Spinal cord (tissue), 9 donors: ENCODE measurements at regions not wholly inside any gene's neighbourhood (a gene's known extent, or its start where the extent isn't known, plus 50 kb on each side); places are given as distances from the start of the nearest gene placed in this dataset.

Experiments used
- DNase-seq, 6 donors: peaks; one replicate each; pipeline versions ENCODE4 v3.0.0 to v3.0.0-alpha.2; 2013 to 2015; ENCODE audit warnings: low spot score in 6 of 6, low read depth in 4 of 6
- H3K27ac ChIP-seq: one replicate; pipeline ENCODE4 v1.5.1; 2013; ENCODE audit warnings: low read depth, low read length, control low read depth
- H3K27me3 ChIP-seq: one replicate; pipeline ENCODE4 v1.6.1; 2013; ENCODE audit warnings: low read length; ENCODE audit not compliant: control insufficient read depth, insufficient read depth
- H3K36me3 ChIP-seq: one replicate; pipeline ENCODE4 v1.6.1; 2013; ENCODE audit warnings: low read length; ENCODE audit not compliant: control insufficient read depth, insufficient read depth
- H3K4me1 ChIP-seq: one replicate; pipeline ENCODE4 v1.6.1; 2013; ENCODE audit warnings: low read length; ENCODE audit not compliant: control insufficient read depth, insufficient read depth
- H3K4me3 ChIP-seq: one replicate; pipeline ENCODE4 v1.5.1; 2013; ENCODE audit warnings: low read depth, low read length, control low read depth
- H3K9me3 ChIP-seq: one replicate; pipeline ENCODE4 v1.6.1; 2013; ENCODE audit warnings: low read length; ENCODE audit not compliant: control insufficient read depth, insufficient read depth
- WGBS: methylation state at CpG from one replicate; pipeline ENCODE4 v1.1.5; 2013; ENCODE audit warnings: missing lambda C conversion rate; ENCODE audit not compliant: insufficient coverage; 5-methylcytosine and 5-hydroxymethylcytosine counted together
- donor health status: healthy.

DNA sequence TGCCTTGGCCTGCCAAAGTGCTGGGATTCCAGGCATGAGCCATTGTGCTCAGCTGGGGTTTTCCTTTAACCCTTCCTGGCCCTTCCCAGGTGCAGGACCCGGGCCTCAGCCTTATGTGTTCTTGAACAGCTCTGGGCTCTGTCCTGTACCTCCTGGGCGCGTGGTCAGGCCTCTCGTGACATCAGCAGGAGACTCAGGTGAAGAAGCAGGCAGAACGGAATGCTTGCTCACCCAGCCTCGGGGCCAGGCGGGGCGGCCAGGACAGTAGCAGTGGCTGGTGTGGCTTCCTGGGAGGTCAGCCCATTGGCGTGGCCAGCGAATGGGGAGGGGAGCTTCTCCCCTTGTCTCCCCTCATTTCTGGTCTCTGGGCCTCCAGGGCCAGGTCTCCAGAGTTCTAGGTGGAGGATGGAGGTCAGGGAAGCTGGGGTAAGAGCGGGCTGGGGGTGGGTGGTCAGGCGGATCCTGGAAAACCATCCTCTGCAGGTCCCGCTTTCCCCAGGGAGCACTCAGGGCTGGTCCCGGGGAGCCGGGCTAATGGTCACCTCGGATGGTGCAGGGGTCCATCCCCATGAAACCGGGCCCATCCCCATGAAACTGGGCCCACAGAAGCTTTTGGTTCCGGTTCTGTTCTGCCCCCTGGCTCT is 281.5 kb downstream of the SEC14L1 start:
- Histone ChIP-seq H3K4me1 (peaks cover 78% of the 10 kb centered on the region), H3K36me3 (peaks cover 29% of the 10 kb centered on the region), H3K27ac (peak overlapping the region; percentile 30), H3K4me3 (no peak overlapping the region), H3K27me3 (no peaks in the 10 kb centered on the region), H3K9me3 (no peaks in the 10 kb centered on the region)
- DNase-seq, result no peak
- 90% methylated on average over 18 of the region's 18 CpGs for WGBS

DNA sequence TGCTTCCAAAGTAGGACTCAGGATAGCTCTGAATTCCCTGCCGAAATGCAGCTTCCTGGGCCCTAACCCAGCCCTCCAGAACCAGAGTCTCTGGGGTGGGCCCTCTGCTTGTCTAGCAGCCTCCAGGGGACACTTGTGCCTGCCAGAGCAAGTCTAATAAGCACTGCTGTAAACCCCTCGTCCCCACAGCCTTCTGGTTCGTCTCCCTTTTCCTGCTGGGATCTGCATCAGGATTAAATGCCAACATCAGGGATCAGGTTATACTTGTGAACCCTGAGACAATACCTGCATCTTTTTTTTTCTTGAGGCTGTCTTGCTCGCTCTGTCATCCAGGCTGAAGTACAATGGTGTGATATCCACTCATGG is 282.0 kb downstream of the SEC14L1 start:
- H3K36me3 ChIP-seq, result peaks cover 30% of the 10 kb centered on the region
- WGBS, result 65% methylated on average over 3 of the region's 4 CpGs
- H3K27ac ChIP-seq, result peak overlapping the region; percentile 30
- no peak overlapping the region for H3K4me3 ChIP-seq
- H3K4me1 ChIP-seq, result peaks cover 83% of the 10 kb centered on the region
- no peaks in the 10 kb centered on the region for H3K9me3 ChIP-seq
- no peak for DNase-seq
- H3K27me3 ChIP-seq, result no peaks in the 10 kb centered on the region

- Histone ChIP-seq H3K36me3 (peaks cover 24% of the 10 kb centered on the region), H3K4me1 (peaks cover 94% of the 10 kb centered on the region), H3K27me3 (no peaks in the 10 kb centered on the region), H3K27ac (peak overlapping the region; percentile 79), H3K9me3 (no peaks in the 10 kb centered on the region), H3K4me3 (no peak overlapping the region)
- WGBS, result 55% methylated on average over 30 of the region's 31 CpGs
- DNase-seq, result peak in 2 of 6 donors; percentile 45 to 76
Observed at GRCh38 chr17:77423589-77424451, 283.1 kb downstream of the SEC14L1 start.

GRCh38 chr17:77424585-77425344 is 284.0 kb downstream of the SEC14L1 start:
- peak in 2 of 6 donors; percentile 55 to 86 for DNase-seq
- Histone ChIP-seq H3K4me1 (peaks cover 98% of the 10 kb centered on the region), H3K9me3 (no peaks in the 10 kb centered on the region), H3K4me3 (no peak overlapping the region), H3K27ac (peak overlapping the region; percentile 79), H3K36me3 (peaks cover 14% of the 10 kb centered on the region), H3K27me3 (no peaks in the 10 kb centered on the region)
- WGBS, result 36% methylated on average over 18 of the region's 21 CpGs

DNA sequence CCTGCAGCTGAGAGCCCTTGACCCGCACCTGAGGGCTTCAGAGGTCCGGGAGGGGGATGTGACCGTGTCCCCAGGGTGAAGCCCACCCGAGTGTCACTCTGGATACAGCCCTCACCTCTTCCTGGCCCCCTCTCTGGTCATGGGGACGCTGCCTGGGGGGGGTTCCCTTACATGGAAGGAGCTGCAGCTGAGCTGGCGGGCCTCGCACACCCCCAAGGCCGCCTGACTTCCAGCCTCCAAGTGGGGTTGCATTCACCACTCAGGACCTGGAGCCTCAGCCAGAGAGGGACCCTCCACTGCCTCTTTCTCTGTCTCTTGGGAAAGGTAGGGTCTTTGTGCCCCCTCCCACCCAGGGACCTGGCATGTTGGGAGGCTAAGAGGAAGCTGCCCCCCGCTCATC is 284.6 kb downstream of the SEC14L1 start:
- peak overlapping the region; percentile 72 for H3K27ac ChIP-seq
- peaks cover 98% of the 10 kb centered on the region for H3K4me1 ChIP-seq
- H3K36me3 ChIP-seq, result peaks cover 11% of the 10 kb centered on the region
- no peaks in the 10 kb centered on the region for H3K27me3 ChIP-seq
- DNase-seq, result no peak
- H3K9me3 ChIP-seq, result no peaks in the 10 kb centered on the region
- 79% methylated on average over 4 of the region's 9 CpGs for WGBS
- H3K4me3 ChIP-seq, result no peak overlapping the region

DNA sequence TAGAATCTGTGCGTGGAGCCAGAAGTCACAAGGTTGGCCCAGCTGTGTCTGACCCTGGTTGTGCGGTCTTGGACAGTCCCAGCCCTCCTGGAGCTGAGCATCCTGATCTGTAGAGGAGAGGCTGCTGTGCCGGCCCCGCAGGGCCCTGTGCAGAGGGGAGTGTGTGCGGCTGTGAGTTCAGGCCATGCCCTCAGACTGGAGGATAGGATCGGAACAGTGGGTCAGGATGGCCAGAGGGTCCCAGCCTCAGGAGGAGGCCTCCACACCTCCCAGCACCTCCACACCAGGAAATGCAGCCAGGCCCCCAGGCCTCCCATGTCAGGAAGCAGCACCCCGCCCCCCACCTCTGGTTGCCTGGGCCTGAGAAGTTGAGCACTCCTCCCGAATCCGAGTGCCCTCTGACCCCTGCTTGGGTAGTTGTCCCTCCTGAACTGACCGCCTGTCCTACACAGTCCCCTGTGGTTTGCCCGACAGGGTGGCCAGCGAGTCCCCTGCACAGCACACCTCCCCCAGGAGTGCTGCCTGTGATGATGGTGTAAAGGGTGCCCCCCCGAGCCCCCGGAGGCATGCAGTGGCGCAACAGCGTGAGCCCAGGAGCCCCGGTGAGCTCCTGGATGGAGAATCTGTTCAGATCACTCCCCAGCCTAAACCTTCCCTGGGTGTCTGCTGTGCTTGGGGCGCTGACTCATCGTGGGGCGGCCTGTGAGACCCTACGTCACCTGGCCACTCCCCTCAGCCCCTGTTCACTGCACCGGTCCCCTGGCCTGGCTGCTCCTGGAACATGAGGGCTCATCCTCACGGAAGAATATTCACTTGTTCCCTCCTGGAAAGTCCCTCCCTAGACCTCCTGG is 285.2 kb downstream of the SEC14L1 start:
- WGBS, result 78% methylated on average over 14 of the region's 23 CpGs
- Histone ChIP-seq H3K36me3 (peaks cover 11% of the 10 kb centered on the region), H3K27ac (peak overlapping the region; percentile 72), H3K9me3 (no peaks in the 10 kb centered on the region), H3K4me3 (no peak overlapping the region), H3K27me3 (no peaks in the 10 kb centered on the region), H3K4me1 (peaks cover 98% of the 10 kb centered on the region)
- DNase-seq, result no peak

GRCh38 chr17:77426676-77427386 is 286.1 kb downstream of the SEC14L1 start:
- DNase-seq, result no peak
- 89% methylated on average over 5 of the region's 11 CpGs for WGBS
- H3K27ac ChIP-seq, result no peak overlapping the region
- peaks cover 11% of the 10 kb centered on the region for H3K36me3 ChIP-seq
- no peak overlapping the region for H3K4me3 ChIP-seq
- H3K27me3 ChIP-seq, result no peaks in the 10 kb centered on the region
- no peaks in the 10 kb centered on the region for H3K9me3 ChIP-seq
- H3K4me1 ChIP-seq, result peaks cover 96% of the 10 kb centered on the region

GRCh38 chr17:77427391-77427991 is 286.7 kb downstream of the SEC14L1 start:
- Histone ChIP-seq H3K27me3 (peaks cover 3% of the 10 kb centered on the region), H3K4me1 (peaks cover 96% of the 10 kb centered on the region), H3K36me3 (peaks cover 11% of the 10 kb centered on the region), H3K9me3 (no peaks in the 10 kb centered on the region), H3K27ac (peak overlapping the region; percentile 37), H3K4me3 (no peak overlapping the region)
- WGBS, result 45% methylated on average over 12 of the region's 14 CpGs
- peak in 1 of 6 donors; percentile 25 for DNase-seq
